ENCODE measurements at regions not wholly inside any gene's neighbourhood (a gene's known extent, or its start where the extent isn't known, plus 50 kb on each side); places are given as distances from the start of the nearest gene placed in this dataset.
"Not testable (repeated sequence)": the region's sequence is repeated elsewhere in the genome, so short reads cannot be mapped to it uniquely, and the experiment has no call there.

DNA sequence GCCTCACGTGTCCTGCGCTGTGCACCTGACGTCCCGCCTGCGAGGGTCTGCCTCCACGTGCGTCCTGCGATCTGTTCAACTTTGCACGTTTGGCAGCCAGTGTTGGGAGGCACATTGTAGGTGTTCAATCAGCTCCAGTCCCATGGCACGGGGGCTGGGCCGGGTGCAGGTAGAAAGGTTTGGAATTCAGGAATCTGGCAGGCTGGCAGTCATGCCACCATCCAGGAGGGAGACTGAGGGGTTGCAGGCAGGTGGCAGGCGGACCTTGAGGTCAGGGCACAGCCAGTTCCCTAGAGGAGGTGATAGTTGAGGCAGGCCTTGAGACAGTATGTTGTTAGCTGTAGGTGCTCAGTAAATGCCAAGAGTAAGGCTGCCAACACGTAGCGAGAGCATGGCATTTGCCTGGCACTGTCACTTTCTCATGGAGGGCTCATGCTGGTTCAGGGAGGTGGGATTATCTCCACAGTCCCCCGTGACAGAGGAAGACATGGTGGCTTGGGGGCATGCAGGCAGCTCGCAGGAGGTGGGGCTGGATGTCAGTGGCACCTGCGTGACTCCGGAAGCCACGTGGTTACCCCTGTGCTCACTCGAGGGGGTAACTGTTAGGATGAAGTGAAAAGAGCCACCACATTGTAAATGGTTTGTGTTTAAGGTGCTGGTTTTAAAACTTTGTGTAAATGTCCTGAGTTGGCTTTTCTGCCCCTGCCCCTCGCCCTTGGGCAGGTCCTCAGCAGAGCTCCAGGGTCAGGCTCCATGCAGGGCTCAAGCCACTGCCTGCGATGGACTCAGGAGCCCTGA, 111.8 kb upstream of the FRMD1 start:
- TF ChIP-seq POU2F2 (IDR thresholded peaks at IDR 0.05; ENCODE audit: low read depth, low read length): no peak
- no peak for TF ChIP-seq POLR2AphosphoS5 (IDR thresholded peaks at IDR 0.05; ENCODE audit: low read depth, low read length)
- no peak for TF ChIP-seq TAF1 (IDR thresholded peaks at IDR 0.05; ENCODE audit: low read depth, low read length)
- DNase-seq (ENCODE audit: insufficient read length, low spot score) (no peak), FAIRE-seq (no peak)

- TF ChIP-seq POLR2AphosphoS5 (IDR thresholded peaks at IDR 0.05; ENCODE audit: low read depth, low read length) (no peak), SPI1 (IDR thresholded peaks at IDR 0.05; ENCODE audit: low read depth, low read length) (no peak), TAF1 (IDR thresholded peaks at IDR 0.05; ENCODE audit: low read depth, low read length) (no peak)
- FAIRE-seq (no peak), DNase-seq (ENCODE audit: insufficient read length, low spot score) (no peak)
Measured at GRCh38 chr6:168190014-168190405, 111.0 kb upstream of the FRMD1 start.

GRCh38 chr6:168189200-168190013, 110.4 kb upstream of the FRMD1 start:
- no peak for TF ChIP-seq TAF1 (IDR thresholded peaks at IDR 0.05; ENCODE audit: low read depth, low read length)
- TF ChIP-seq SPI1 (IDR thresholded peaks at IDR 0.05; ENCODE audit: low read depth, low read length): no peak
- TF ChIP-seq POLR2AphosphoS5 (IDR thresholded peaks at IDR 0.05; ENCODE audit: low read depth, low read length): no peak
- no peak for TF ChIP-seq POU2F2 (IDR thresholded peaks at IDR 0.05; ENCODE audit: low read depth, low read length)
- no peak for TF ChIP-seq POLR2A (IDR thresholded peaks at IDR 0.05; ENCODE audit: low read depth, low read length)
- TF ChIP-seq PAX5 (IDR thresholded peaks at IDR 0.05; ENCODE audit: insufficient read depth, low read length, severe bottlenecking): no peak
- no peak for DNase-seq (ENCODE audit: insufficient read length, low spot score)
- FAIRE-seq: no peak

- no peak for FAIRE-seq
- DNase-seq (ENCODE audit: insufficient read length, low spot score): no peak
- TF ChIP-seq TAF1 (IDR thresholded peaks at IDR 0.05; ENCODE audit: low read depth, low read length): no peak
- no peak for TF ChIP-seq PAX5 (IDR thresholded peaks at IDR 0.05; ENCODE audit: insufficient read depth, low read length, severe bottlenecking)
Measured at GRCh38 chr6:168188369-168189199, 109.6 kb upstream of the FRMD1 start.

GRCh38 chr6:168186438-168186837, 107.4 kb upstream of the FRMD1 start:
- no peak for DNase-seq (ENCODE audit: insufficient read length, low spot score)
- TF ChIP-seq POLR2A (IDR thresholded peaks at IDR 0.05; ENCODE audit: low read depth, low read length) (no peak), POLR2AphosphoS5 (IDR thresholded peaks at IDR 0.05; ENCODE audit: low read depth, low read length) (no peak), SPI1 (IDR thresholded peaks at IDR 0.05; ENCODE audit: low read depth, low read length) (no peak), TAF1 (IDR thresholded peaks at IDR 0.05; ENCODE audit: low read depth, low read length) (no peak), PAX5 (IDR thresholded peaks at IDR 0.05; ENCODE audit: insufficient read depth, low read length, severe bottlenecking) (no peak), POU2F2 (IDR thresholded peaks at IDR 0.05; ENCODE audit: low read depth, low read length) (no peak)
- FAIRE-seq: no peak

DNA sequence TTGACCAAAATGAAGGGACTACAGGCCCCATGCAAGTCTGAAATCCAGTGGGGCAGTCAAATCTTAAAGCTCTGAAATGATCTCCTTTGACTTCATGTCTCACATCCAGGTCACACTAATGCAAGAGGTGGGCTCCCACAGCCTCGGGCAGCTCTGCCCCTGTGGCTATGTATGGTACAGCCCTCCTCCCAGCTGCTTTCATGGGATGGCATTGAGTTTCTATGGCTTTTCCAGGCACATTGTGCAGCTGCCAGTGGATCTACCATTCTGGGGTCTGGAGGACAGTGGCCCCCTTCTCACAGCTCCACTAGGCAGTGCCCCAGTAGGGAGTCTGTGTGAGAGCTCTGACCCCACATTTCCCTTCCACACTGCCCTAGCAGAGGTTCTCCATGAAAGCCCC, 107.0 kb upstream of the FRMD1 start:
- DNase-seq (ENCODE audit: insufficient read length, low spot score): not testable (repeated sequence)

DNA sequence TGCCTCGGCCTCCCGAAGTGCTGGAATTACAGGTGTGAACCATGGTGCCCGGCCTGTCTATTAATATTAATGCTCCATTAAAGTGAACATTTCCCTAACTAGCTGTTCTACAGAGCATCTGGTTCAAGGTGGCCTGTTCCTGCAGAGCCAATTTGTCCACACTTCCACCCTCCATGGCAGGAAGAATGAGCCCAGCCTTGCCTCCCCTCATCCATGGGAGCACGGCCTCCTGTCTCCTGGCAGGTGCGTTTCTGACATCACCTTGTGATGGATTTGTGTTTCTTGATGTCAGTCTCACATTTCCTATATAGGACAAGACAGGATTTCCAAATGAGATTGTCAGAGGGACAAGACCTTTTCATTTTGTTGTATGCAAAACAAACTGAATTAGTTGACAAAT, 105.7 kb upstream of the FRMD1 start:
- no peak for DNase-seq (ENCODE audit: insufficient read length, low spot score)
- TF ChIP-seq POU2F2 (IDR thresholded peaks at IDR 0.05; ENCODE audit: low read depth, low read length) (no peak), SPI1 (IDR thresholded peaks at IDR 0.05; ENCODE audit: low read depth, low read length) (no peak), TAF1 (IDR thresholded peaks at IDR 0.05; ENCODE audit: low read depth, low read length) (no peak), POLR2A (IDR thresholded peaks at IDR 0.05; ENCODE audit: low read depth, low read length) (no peak), POLR2AphosphoS5 (IDR thresholded peaks at IDR 0.05; ENCODE audit: low read depth, low read length) (no peak), PAX5 (IDR thresholded peaks at IDR 0.05; ENCODE audit: insufficient read depth, low read length, severe bottlenecking) (no peak)
- no peak for FAIRE-seq

More for the DNA sequence above, 107.0 kb upstream of the FRMD1 start:
- FAIRE-seq: not testable (repeated sequence)

DNA sequence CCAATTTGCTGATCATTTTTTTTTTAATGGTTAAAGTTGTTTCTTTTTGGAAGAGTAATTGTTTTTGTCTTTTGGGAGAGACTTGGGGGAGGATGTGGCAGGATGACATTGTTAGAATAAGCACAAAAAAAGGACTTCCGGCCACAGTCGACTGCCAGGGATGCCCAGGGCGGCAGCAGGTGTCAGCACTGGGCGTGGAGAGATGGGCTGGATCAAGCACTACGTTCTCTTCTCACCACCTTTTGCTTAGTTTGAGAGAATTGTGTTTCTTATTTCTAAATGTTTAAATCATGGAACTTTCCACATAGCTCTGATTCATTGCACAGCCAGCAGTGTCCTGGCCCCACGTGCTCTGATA, 104.6 kb upstream of the FRMD1 start:
- FAIRE-seq (no peak), DNase-seq (ENCODE audit: insufficient read length, low spot score) (no peak)
- TF ChIP-seq POLR2A (IDR thresholded peaks at IDR 0.05; ENCODE audit: low read depth, low read length) (no peak), TAF1 (IDR thresholded peaks at IDR 0.05; ENCODE audit: low read depth, low read length) (no peak), POLR2AphosphoS5 (IDR thresholded peaks at IDR 0.05; ENCODE audit: low read depth, low read length) (no peak), SPI1 (IDR thresholded peaks at IDR 0.05; ENCODE audit: low read depth, low read length) (no peak), PAX5 (IDR thresholded peaks at IDR 0.05; ENCODE audit: insufficient read depth, low read length, severe bottlenecking) (no peak), POU2F2 (IDR thresholded peaks at IDR 0.05; ENCODE audit: low read depth, low read length) (no peak)

DNA sequence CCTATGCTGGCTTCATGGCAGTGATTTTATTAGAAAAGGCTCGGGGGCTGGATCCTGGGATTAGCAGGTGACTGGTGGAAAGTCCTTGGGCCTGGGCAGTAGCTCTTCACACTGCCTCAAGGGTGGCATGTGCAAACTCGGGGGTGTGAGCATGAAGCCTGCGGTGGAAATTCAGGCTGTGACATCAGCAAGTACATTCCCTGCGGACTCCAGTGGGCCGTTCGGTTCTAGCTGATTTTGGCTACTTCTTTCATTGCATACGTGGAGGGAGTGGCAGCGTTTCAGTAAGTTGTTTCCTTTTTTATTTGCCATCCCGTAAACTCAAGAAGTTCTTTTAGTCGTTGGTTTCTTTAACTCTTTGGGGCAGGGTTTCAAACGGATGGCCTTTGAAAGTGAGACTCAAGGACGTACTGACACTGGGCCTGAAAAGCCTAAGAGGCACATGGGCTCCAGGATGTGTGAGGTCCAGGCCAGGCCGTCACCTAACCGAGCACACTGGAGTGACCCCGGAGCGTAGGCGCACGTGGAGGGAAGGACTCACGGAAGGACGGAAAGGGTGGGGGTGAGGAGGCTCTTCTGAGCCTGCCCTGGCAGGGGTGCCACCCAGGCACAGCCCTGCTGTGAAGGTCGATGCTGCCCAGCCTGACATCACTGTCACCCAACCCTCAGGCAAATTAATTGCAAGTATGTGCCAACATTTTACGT, 104.0 kb upstream of the FRMD1 start:
- DNase-seq (ENCODE audit: insufficient read length, low spot score) (no peak), FAIRE-seq (no peak)
- TF ChIP-seq POLR2AphosphoS5 (IDR thresholded peaks at IDR 0.05; ENCODE audit: low read depth, low read length) (no peak), PAX5 (IDR thresholded peaks at IDR 0.05; ENCODE audit: insufficient read depth, low read length, severe bottlenecking) (no peak), SPI1 (IDR thresholded peaks at IDR 0.05; ENCODE audit: low read depth, low read length) (no peak), POLR2A (IDR thresholded peaks at IDR 0.05; ENCODE audit: low read depth, low read length) (no peak), TAF1 (IDR thresholded peaks at IDR 0.05; ENCODE audit: low read depth, low read length) (no peak), POU2F2 (IDR thresholded peaks at IDR 0.05; ENCODE audit: low read depth, low read length) (no peak)
